PC-3 (cell line): ENCODE measurements at regions not wholly inside any gene's neighbourhood (a gene's known extent, or its start where the extent isn't known, plus 50 kb on each side); places are given as distances from the start of the nearest gene placed in this dataset.

Experiments used
- ATAC-seq: fragments of 200-7000 bp; cut with Tn5 transposase; 2 replicates; pipeline ENCODE4 v1.9.1; 2020; ENCODE audit warnings: mild to moderate bottlenecking, moderate library complexity
- BruUV-seq: library from RNA; stranded (reverse); fragments of 400-500 nt; replicated peaks from 2 replicates; lab custom pipeline; 2021; lab: Mats Ljungman, UMichigan
- CTCF ChIA-PET: fragments of 300-600 bp; sonication (Branson Sonifier 250); formaldehyde crosslinking; loops from one replicate; lab custom pipeline; 2022; ENCODE audit warnings: antibody characterized with exemption; lab: Charles Lee
- POLR2A ChIA-PET: fragments of 300-600 bp; sonication (Branson Sonifier 250); formaldehyde crosslinking; loops from one replicate; lab custom pipeline; 2022; ENCODE audit warnings: antibody characterized with exemption; ENCODE audit not compliant: unreplicated experiment; lab: Charles Lee
- DNase-seq: peaks from one replicate; pipeline ENCODE4 v3.0.0-alpha.2; 2015
- H2AFZ ChIP-seq: fragments of 300-600 bp; sonication (generic); 2 replicates; pipeline ENCODE4 v1.6.0; 2016; ENCODE audit warnings: antibody characterized with exemption, low read length
- H3F3A ChIP-seq: fragments of 300-600 bp; sonication (generic); one replicate; pipeline ENCODE4 v1.6.0; 2017; ENCODE audit warnings: antibody characterized with exemption, low read length, control low read depth, mild to moderate bottlenecking; ENCODE audit not compliant: unreplicated experiment
- H3K27ac ChIP-seq: fragments of 300-600 bp; sonication (generic); 2 replicates; pipeline ENCODE4 v1.5.1; 2016; ENCODE audit warnings: mild to moderate bottlenecking, low read length
- H3K27me3 ChIP-seq: fragments of 300-600 bp; sonication (generic); 2 replicates; pipeline ENCODE4 v1.6.1; 2016; ENCODE audit warnings: low read length, mixed read lengths
- H3K36me3 ChIP-seq: fragments of 300-600 bp; sonication (generic); 2 replicates; pipeline ENCODE4 v1.6.1; 2016; ENCODE audit warnings: low read depth, mixed run types, low read length, mixed read lengths
- H3K4me1 ChIP-seq: fragments of 300-600 bp; sonication (generic); 2 replicates; pipeline ENCODE4 v1.5.1; 2016; ENCODE audit warnings: low read length; ENCODE audit not compliant: insufficient read depth
- H3K4me2 ChIP-seq: fragments of 300-600 bp; sonication (generic); 2 replicates; pipeline ENCODE4 v1.6.0; 2016; ENCODE audit warnings: low read length
- H3K4me3 ChIP-seq: fragments of 300-600 bp; sonication (generic); 2 replicates; pipeline ENCODE4 v1.5.1; 2016; ENCODE audit warnings: mild to moderate bottlenecking, low read length, mixed read lengths
- H3K79me2 ChIP-seq: fragments of 300-600 bp; sonication (generic); 2 replicates; pipeline ENCODE4 v1.6.1; 2017; ENCODE audit warnings: low read length, mixed read lengths
- H3K9ac ChIP-seq: fragments of 300-600 bp; sonication (generic); 2 replicates; pipeline ENCODE4 v1.6.0; 2016; ENCODE audit warnings: mild to moderate bottlenecking, low read length
- H3K9me2 ChIP-seq: fragments of 300-600 bp; sonication (generic); replicated peaks from 2 replicates; pipeline ENCODE4 v1.6.1; 2016; ENCODE audit warnings: mixed run types, low read length, mixed read lengths
- H3K9me3 ChIP-seq: fragments of 300-600 bp; sonication (generic); 2 replicates; pipeline ENCODE4 v1.6.1; 2016; ENCODE audit warnings: low read length, mixed read lengths
- H4K20me1 ChIP-seq: fragments of 300-600 bp; sonication (generic); 2 replicates; pipeline ENCODE4 v1.6.1; 2016; ENCODE audit warnings: low read length, mixed read lengths
- CTCF ChIP-seq: fragments of 300-600 bp; sonication (generic); conservative IDR thresholded peaks from 2 replicates; pipeline ENCODE4 v1.5.1; 2017; ENCODE audit warnings: antibody characterized with exemption, low read depth, mild to moderate bottlenecking, low read length
- EZH2 ChIP-seq: fragments of 300-600 bp; sonication (generic); IDR thresholded peaks from one replicate; pipeline ENCODE4 v1.6.1; 2017; ENCODE audit warnings: antibody characterized with exemption, mild to moderate bottlenecking, low read length; ENCODE audit not compliant: unreplicated experiment
- EZH2phosphoT487 ChIP-seq: fragments of 300-600 bp; sonication (generic); IDR thresholded peaks from 2 replicates; pipeline ENCODE4 v1.6.1; 2018; ENCODE audit warnings: mild to moderate bottlenecking, antibody characterized with exemption, low read length, borderline replicate concordance
- intact Hi-C: fragments of 100-400 bp; cut with micrococcal nuclease; formaldehyde crosslinking; loops from 2 replicates; pipeline ENCODE4 v1.9.0; 2023

GRCh38 chr13:102968572-102969228 is 97.5 kb downstream of the SLC10A2 start:
- TF ChIP-seq EZH2phosphoT487 = no peak
- no peak for TF ChIP-seq CTCF
- TF ChIP-seq EZH2 = no peak
- Histone ChIP-seq H3K4me2 (no peak overlapping the region), H3K79me2 (no peaks in the 10 kb centered on the region), H3K4me3 (no peak overlapping the region), H3K27me3 (peaks cover 64% of the 10 kb centered on the region), H4K20me1 (no peaks in the 10 kb centered on the region), H3K9me2 (no peaks in the 10 kb centered on the region), H3K9me3 (no peaks in the 10 kb centered on the region), H3K4me1 (no peaks in the 10 kb centered on the region), H3F3A (no peaks in the 10 kb centered on the region), H3K36me3 (no peaks in the 10 kb centered on the region), H3K9ac (no peak overlapping the region), H2AFZ (no peak overlapping the region), H3K27ac (no peak overlapping the region)
- ChIA-PET CTCF (no interaction called here), POLR2A (no interaction called here)
- intact Hi-C loops = loop anchor here (5.0 kb wide), 1 partner anchor 164 kb away; no protein-coding TSS in a partner anchor
- BruUV-seq = no TSS peak
- ATAC-seq (no peak), DNase-seq (no peak)

- Histone ChIP-seq H3F3A (no peaks in the 10 kb centered on the region), H3K4me1 (no peaks in the 10 kb centered on the region), H3K9me2 (no peaks in the 10 kb centered on the region), H4K20me1 (no peaks in the 10 kb centered on the region), H3K27ac (no peak overlapping the region), H3K9ac (no peak overlapping the region), H3K4me3 (no peak overlapping the region), H2AFZ (no peak overlapping the region), H3K27me3 (peaks cover 68% of the 10 kb centered on the region), H3K36me3 (no peaks in the 10 kb centered on the region), H3K4me2 (no peak overlapping the region), H3K9me3 (no peaks in the 10 kb centered on the region), H3K79me2 (no peaks in the 10 kb centered on the region)
- ChIA-PET POLR2A (no interaction called here), CTCF (no interaction called here)
- BruUV-seq = no TSS peak
- intact Hi-C loops = loop anchor here (5.0 kb wide), 1 partner anchor 166 kb away; no protein-coding TSS in a partner anchor
- DNase-seq (no peak), ATAC-seq (no peak)
- TF ChIP-seq EZH2phosphoT487 (no peak), EZH2 (no peak), CTCF (no peak)
Measured at GRCh38 chr13:102965802-102966201, 100.4 kb downstream of the SLC10A2 start.

- Histone ChIP-seq H3K4me3 (no peak overlapping the region), H3K9me3 (no peaks in the 10 kb centered on the region), H3K36me3 (no peaks in the 10 kb centered on the region), H2AFZ (no peak overlapping the region), H3K27me3 (peaks cover 73% of the 10 kb centered on the region), H3K4me1 (no peaks in the 10 kb centered on the region), H3K79me2 (no peaks in the 10 kb centered on the region), H3K9ac (no peak overlapping the region), H3K9me2 (no peaks in the 10 kb centered on the region), H3K4me2 (no peak overlapping the region), H3K27ac (no peak overlapping the region), H4K20me1 (no peaks in the 10 kb centered on the region), H3F3A (no peaks in the 10 kb centered on the region)
- BruUV-seq = no TSS peak
- ATAC-seq (no peak), DNase-seq (no peak)
- ChIA-PET POLR2A (no interaction called here), CTCF (no interaction called here)
- intact Hi-C loops = no loop called here
- TF ChIP-seq EZH2 = no peak
- TF ChIP-seq CTCF = no peak
Measured at GRCh38 chr13:102962430-102962829, 103.8 kb downstream of the SLC10A2 start.
